NT2/D1 (cell line): ENCODE measurements at regions not wholly inside any gene's neighbourhood (a gene's known extent, or its start where the extent isn't known, plus 50 kb on each side); places are given as distances from the start of the nearest gene placed in this dataset.

Experiments
- SUZ12 ChIP-seq: IDR thresholded peaks from 2 replicates; pipeline ENCODE4 v1.6.1; 2011; ENCODE audit not compliant: insufficient read length, insufficient read depth; ENCODE audit errors: extremely low read depth
- YY1 ChIP-seq: IDR thresholded peaks from 2 replicates; pipeline ENCODE4 v1.6.1; 2011; ENCODE audit not compliant: insufficient read length, insufficient read depth
- ZNF274 ChIP-seq: IDR thresholded peaks from 2 replicates; pipeline ENCODE4 v1.6.1; 2011; ENCODE audit warnings: mild to moderate bottlenecking, low read depth, low read length

- TF ChIP-seq SUZ12 (no peak), YY1 (no peak), ZNF274 (no peak)
These were observed 1745.3 kb downstream of the MRPL39 start for GRCh38 chr21:23861911-23862504.
